CD4-positive, alpha-beta T cell treated with Interleukin-1 beta for 1 hour (primary cell): ENCODE measurements at regions not wholly inside any gene's neighbourhood (a gene's known extent, or its start where the extent isn't known, plus 50 kb on each side); places are given as distances from the start of the nearest gene placed in this dataset.
"Not testable (repeated sequence)": the region's sequence is repeated elsewhere in the genome, so short reads cannot be mapped to it uniquely, and the experiment has no call there.

ENCODE experiments used
- DNase-seq, 2 donors: peaks; one replicate each; pipeline ENCODE4 v3.0.0-alpha.2; 2020 to 2022

GRCh38 chr6:26720663-26721218 is 61.2 kb upstream of the ZNF322 start:
- DNase-seq = not testable (repeated sequence)

DNA sequence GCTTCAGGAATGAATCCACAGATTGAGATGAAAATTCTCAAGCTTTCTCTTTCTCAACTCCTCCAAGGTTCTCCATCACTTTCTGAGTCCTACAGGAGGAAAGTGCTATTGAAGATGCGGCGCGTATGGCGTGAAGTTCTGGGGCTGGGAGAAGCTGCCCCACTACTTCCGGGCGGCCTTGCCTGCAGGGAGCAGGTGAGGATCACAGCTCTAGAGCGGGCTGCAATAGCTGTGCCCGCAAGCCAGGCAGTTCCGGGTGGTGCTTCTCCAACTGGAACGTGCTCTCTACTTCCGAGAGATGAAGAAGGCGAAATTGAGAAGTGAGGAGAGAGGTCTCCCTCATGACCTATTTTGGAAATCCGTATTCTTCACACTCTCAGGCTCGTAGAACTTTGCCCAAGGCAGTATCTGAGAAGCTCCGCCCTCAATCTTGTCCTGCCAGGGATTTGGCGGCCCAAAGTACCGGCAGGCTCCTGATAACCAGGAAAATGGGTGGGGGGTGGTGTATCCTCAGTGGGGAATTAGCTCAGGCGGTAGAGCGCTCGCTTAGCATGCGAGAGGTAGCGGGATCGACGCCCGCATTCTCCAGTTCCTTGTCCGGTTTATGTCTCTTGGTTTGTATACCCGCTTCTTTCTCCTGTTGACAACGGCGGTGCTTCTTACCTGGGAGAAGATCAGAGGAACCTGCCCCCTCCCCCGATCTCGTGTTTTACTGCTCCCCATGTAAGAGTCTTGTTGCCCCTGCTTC is 70.6 kb upstream of the ZNF322 start:
- not testable (repeated sequence) for DNase-seq

- DNase-seq = not testable (repeated sequence)
These were observed 75.4 kb upstream of the ZNF322 start for GRCh38 chr6:26734776-26735472.

GRCh38 chr6:26739811-26740210 is 80.3 kb upstream of the ZNF322 start:
- DNase-seq = no peak

DNA sequence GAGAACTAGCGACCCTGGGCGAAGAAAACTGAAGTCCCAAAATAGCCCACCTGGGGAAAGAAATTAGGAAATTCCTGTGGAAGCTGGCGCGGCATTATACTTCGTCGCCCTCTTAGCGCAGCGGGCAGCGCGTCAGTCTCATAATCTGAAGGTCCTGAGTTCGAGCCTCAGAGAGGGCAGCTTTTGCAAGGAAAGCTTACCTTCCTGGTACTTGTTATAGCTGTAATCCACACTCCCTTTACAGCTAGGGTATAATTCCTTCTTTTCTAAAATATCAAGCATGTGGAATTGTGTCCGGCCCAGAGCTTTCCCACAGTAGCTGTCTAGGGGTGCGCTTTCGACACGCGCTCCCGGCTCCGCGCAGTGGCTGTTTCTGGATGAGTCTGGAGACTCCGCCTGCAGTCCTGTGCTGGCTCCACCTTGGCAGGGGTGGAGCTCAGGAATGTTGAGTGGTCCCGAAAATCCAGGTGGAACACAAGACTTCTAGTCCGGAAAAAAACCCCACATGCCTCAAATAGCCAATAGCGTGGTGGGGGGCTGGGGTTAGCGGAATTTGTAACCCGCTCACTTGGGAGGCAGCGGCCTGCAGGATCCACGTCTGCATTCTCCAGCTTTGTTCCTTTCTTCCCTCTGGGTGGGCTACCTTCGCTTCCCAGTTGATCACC is 83.7 kb upstream of the ZNF322 start:
- no peak for DNase-seq

DNA sequence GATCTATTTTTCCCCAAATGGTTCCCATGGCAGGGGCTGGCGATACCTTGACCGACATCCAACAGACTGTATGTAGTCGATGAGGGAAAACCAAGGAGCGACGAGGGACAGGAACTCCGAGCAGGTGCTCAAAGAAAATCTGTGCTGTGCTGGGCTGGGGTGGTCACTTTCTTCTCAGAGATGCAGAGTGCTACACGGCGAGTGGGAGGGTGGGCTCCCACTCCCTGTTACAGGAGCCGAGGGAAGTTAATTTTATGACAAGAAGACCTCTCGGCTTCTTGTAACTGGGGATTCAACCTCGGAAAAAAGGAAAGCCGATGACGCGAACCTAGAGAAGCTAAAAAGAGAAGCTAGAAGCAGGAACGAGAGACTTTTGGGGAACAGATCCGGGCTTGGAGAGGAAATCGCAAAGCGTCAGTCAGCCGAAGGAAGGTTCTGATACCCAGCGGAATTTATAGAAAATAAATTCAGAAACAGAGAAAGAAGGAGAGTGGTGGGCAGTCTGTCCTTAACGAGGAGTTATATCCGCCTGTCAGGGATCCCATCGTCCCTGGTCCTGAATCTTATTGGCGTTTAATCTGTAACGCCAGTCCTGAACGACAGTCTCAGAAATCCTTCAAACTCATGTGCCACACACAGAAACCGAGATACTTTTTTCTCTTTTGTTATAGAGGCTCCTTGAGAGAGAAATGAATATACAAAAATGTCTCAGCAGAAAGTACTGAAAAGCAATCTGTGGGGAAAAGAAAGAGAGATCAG is 84.6 kb upstream of the ZNF322 start:
- no peak for DNase-seq

GRCh38 chr6:26744837-26745282 is 85.3 kb upstream of the ZNF322 start:
- DNase-seq = not testable (repeated sequence)

- DNase-seq = not testable (repeated sequence)
These were observed 86.4 kb upstream of the ZNF322 start for GRCh38 chr6:26745964-26746363.

DNA sequence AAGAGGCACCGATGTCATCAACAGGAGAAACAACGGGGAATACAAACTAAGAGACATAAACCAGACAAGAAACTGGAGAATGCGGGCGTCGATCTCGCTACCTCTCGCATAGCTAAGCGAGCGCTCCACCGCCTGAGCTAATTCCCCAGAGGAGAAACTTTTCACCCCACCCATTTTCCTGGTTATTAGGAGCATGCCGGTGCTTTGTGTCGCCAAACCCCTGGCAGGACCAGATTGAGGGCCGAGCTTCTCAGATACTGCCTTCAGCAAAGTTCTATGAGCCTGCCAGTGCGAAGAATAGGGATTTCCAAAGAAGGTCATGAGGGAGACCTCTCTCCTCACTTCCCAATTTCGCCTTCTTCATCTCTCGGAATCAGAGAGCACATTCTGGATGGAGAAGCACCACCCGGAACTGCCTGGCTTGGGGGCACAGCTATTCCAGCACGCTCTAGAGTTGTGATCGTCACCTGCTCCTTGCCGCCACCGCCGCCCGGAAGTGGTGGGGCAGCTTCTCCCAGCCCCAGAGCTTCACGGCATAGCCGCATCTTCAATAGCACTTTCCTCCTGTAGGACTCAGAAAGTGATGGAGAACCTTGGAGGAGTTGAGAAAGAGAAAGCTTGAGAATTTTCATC is 89.7 kb upstream of the ZNF322 start:
- DNase-seq = not testable (repeated sequence)

DNA sequence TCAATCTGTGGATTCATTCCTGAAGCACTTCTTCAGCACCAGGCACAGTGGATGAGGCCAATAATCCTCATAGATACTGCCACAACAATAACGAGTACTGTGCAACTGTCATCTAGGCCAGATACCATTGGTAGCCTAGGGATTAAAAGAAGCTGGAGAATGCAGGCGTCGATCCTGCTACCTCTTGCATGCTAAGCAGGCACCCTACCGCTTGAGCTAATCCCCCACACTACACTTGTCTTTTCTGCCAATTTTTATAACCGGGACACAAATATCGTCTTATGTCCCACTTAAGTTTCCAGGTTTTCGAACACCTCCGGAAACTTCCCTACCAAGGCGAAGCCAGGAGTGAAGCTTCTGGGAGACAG is 90.2 kb upstream of the ZNF322 start:
- not testable (repeated sequence) for DNase-seq

DNA sequence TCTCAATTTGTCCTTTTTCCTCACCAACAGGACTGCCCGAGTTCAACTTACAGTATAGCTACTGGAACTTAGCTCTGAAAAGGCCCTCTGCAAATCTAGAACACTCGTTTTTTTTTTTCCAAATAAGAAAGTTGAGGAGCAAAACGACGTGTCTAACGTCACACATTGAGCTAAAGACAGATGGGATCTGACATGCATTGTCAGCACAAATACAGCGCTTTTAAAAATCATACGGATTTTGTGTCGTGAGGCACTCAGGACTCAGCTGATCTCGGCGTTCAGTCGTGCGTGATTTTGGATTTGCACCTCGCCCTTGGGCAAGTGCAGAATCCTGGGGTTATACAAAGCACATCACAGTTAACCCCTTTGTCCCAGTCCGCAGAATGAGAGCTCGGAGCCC is 94.7 kb upstream of the ZNF322 start:
- no peak for DNase-seq

GRCh38 chr6:26754801-26755200 is 95.3 kb upstream of the ZNF322 start:
- not testable (repeated sequence) for DNase-seq

- not testable (repeated sequence) for DNase-seq
These were observed 96.7 kb upstream of the ZNF322 start for GRCh38 chr6:26756067-26756805.

- not testable (repeated sequence) for DNase-seq
These were observed 106.8 kb upstream of the ZNF322 start for GRCh38 chr6:26766203-26766902.

DNA sequence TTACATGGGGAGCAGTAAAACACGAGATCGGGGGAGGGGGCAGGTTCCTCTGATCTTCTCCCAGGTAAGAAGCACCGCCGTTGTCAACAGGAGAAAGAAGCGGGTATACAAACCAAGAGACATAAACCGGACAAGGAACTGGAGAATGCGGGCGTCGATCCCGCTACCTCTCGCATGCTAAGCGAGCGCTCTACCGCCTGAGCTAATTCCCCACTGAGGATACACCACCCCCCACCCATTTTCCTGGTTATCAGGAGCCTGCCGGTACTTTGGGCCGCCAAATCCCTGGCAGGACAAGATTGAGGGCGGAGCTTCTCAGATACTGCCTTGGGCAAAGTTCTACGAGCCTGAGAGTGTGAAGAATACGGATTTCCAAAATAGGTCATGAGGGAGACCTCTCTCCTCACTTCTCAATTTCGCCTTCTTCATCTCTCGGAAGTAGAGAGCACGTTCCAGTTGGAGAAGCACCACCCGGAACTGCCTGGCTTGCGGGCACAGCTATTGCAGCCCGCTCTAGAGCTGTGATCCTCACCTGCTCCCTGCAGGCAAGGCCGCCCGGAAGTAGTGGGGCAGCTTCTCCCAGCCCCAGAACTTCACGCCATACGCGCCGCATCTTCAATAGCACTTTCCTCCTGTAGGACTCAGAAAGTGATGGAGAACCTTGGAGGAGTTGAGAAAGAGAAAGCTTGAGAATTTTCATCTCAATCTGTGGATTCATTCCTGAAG is 111.6 kb upstream of the ZNF322 start:
- not testable (repeated sequence) for DNase-seq

DNA sequence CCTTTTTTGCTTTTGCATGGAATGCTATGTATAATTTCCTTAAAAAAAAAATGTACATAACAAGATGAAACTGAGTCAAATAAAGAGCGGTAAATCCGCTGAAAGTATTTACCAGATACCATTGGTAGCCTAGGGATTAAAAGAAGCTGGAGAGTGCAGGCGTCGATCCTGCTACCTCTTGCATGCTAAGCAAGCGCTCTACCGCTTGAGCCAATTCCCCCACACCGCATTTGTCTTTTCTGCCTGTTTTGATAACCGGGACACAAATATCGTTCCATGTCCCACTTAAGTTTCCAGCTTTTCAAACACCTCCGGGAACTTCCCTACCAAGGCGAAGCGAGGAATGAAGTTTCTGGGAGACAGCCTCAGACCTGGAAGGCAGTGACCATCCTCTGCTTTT is 113.9 kb upstream of the ZNF322 start:
- DNase-seq = not testable (repeated sequence)

- DNase-seq = not testable (repeated sequence)
These were observed 121.0 kb upstream of the ZNF322 start for GRCh38 chr6:26780563-26780962.

GRCh38 chr6:26795474-26796307 is 136.1 kb upstream of the ZNF322 start:
- DNase-seq = not testable (repeated sequence)
